ENCODE measurements at regions not wholly inside any gene's neighbourhood (a gene's known extent, or its start where the extent isn't known, plus 50 kb on each side); places are given as distances from the start of the nearest gene placed in this dataset.
A peak's percentile ranks its signal among the peaks of the same experiment; 100 is the strongest.

GRCh38 chr2:157986761-157987160 is 110.6 kb upstream of the ACVR1 start (continued):
- TF ChIP-seq ZNF132 (tag by site-specific recombination; IDR thresholded peaks at IDR 0.05; ENCODE audit: borderline replicate concordance) (no peak), ZNF350 (tag by site-specific recombination; IDR thresholded peaks at IDR 0.05) (no peak)

- CTCF ChIA-PET: no interaction called here
- TF ChIP-seq ZBTB20 (tag by site-specific recombination; IDR thresholded peaks at IDR 0.05) (no peak), ZNF600 (tag by site-specific recombination; IDR thresholded peaks at IDR 0.05) (no peak), ZIC2 (tag by site-specific recombination; IDR thresholded peaks at IDR 0.05) (no peak), YY2 (tag by site-specific recombination; IDR thresholded peaks at IDR 0.05) (no peak), ZNF645 (tag by site-specific recombination; IDR thresholded peaks at IDR 0.05) (no peak), ZNF416 (tag by site-specific recombination; IDR thresholded peaks at IDR 0.05) (no peak), HOXA7 (CRISPR knock-in tag; IDR thresholded peaks at IDR 0.05; ENCODE audit: borderline replicate concordance) (no peak)
- no peaks in the 10 kb centered on the region for H3K36me3 ChIP-seq (ENCODE audit: control insufficient read depth in 2 of 2, insufficient read depth in 1 of 2, low read length in 2 of 2)
- POLR2A ChIA-PET: no interaction called here
- H3K27ac ChIP-seq (ENCODE audit: extremely low read depth, low read depth, low read length): no peak overlapping the region
- H3K4me1 ChIP-seq (ENCODE audit: control insufficient read depth, insufficient read depth, low read length): no peaks in the 10 kb centered on the region
- no peaks in the 10 kb centered on the region for H3K9me3 ChIP-seq (ENCODE audit: control insufficient read depth, insufficient read depth, low read depth, low read length)
- H3K4me3 ChIP-seq (ENCODE audit: low read depth, low read length): no peak overlapping the region
Measured at GRCh38 chr2:157984866-157985265, 108.7 kb upstream of the ACVR1 start.

GRCh38 chr2:157980020-157980419 is 103.9 kb upstream of the ACVR1 start:
- no peak for TF ChIP-seq ZNF132 (tag by site-specific recombination; IDR thresholded peaks at IDR 0.05; ENCODE audit: borderline replicate concordance)
- peak; percentile 82 for TF ChIP-seq ZNF585B (tag by site-specific recombination; IDR thresholded peaks at IDR 0.05)
- Histone ChIP-seq H3K36me3 (ENCODE audit: control insufficient read depth in 2 of 2, insufficient read depth in 1 of 2, low read length in 2 of 2) (no peaks in the 10 kb centered on the region), H3K4me1 (ENCODE audit: control insufficient read depth, insufficient read depth, low read length) (no peaks in the 10 kb centered on the region), H3K27ac (ENCODE audit: extremely low read depth, low read depth, low read length) (no peak overlapping the region), H3K4me3 (ENCODE audit: low read depth, low read length) (no peak overlapping the region), H3K9me3 (ENCODE audit: control insufficient read depth, insufficient read depth, low read depth, low read length) (no peaks in the 10 kb centered on the region)
- ChIA-PET CTCF (no interaction called here), POLR2A (no interaction called here)

GRCh38 chr2:157971702-157972101 is 95.6 kb upstream of the ACVR1 start:
- CTCF ChIA-PET: no interaction called here
- Histone ChIP-seq H3K9me3 (ENCODE audit: control insufficient read depth, insufficient read depth, low read depth, low read length) (no peaks in the 10 kb centered on the region), H3K27ac (ENCODE audit: extremely low read depth, low read depth, low read length) (no peak overlapping the region), H3K4me3 (ENCODE audit: low read depth, low read length) (no peak overlapping the region), H3K4me1 (ENCODE audit: control insufficient read depth, insufficient read depth, low read length) (no peaks in the 10 kb centered on the region), H3K36me3 (ENCODE audit: control insufficient read depth in 2 of 2, insufficient read depth in 1 of 2, low read length in 2 of 2) (no peaks in the 10 kb centered on the region)
- POLR2A ChIA-PET: no interaction called here
- TF ChIP-seq ZNF398 (tag by site-specific recombination; IDR thresholded peaks at IDR 0.05): peak; percentile 65
- 0 out of 2 replicates have a peak, but pooled peaks have one; percentile 37 for TF ChIP-seq GLIS1 (tag by site-specific recombination; IDR thresholded peaks at IDR 0.05)
- TF ChIP-seq ZNF18 (tag by site-specific recombination; IDR thresholded peaks at IDR 0.05): peak; percentile 75
- TF ChIP-seq HOXD13 (CRISPR knock-in tag; IDR thresholded peaks at IDR 0.05; ENCODE audit: borderline replicate concordance): no peak
- TF ChIP-seq EGR2 (tag by site-specific recombination; IDR thresholded peaks at IDR 0.05; ENCODE audit: low read depth): peak; percentile 37; the same call in 1 of the 2 replicates
- TF ChIP-seq ZNF645 (tag by site-specific recombination; IDR thresholded peaks at IDR 0.05): no peak
- TF ChIP-seq ZNF223 (tag by site-specific recombination; IDR thresholded peaks at IDR 0.05): no peak
- TF ChIP-seq SCRT1 (tag by site-specific recombination; IDR thresholded peaks at IDR 0.05; ENCODE audit: borderline replicate concordance): peak; percentile 87
- TF ChIP-seq ZFHX2 (tag by site-specific recombination; conservative IDR thresholded peaks at IDR 0.05): 0 out of 2 replicates have a peak, but pooled peaks have one; percentile 13
- no peak for TF ChIP-seq ZBTB7A (tag by site-specific recombination; IDR thresholded peaks at IDR 0.05; ENCODE audit: low read depth)
- TF ChIP-seq ZNF133 (tag by site-specific recombination; IDR thresholded peaks at IDR 0.05): no peak
- TF ChIP-seq ZNF621 (tag by site-specific recombination; IDR thresholded peaks at IDR 0.05): no peak
- TF ChIP-seq ZSCAN4 (tag by site-specific recombination; IDR thresholded peaks at IDR 0.05): no peak
- peak; percentile 98 for TF ChIP-seq SCRT2 (tag by site-specific recombination; IDR thresholded peaks at IDR 0.05)
- peak; percentile 71 for TF ChIP-seq ZIC2 (tag by site-specific recombination; IDR thresholded peaks at IDR 0.05)
- no peak for TF ChIP-seq ZNF174 (tag by site-specific recombination; IDR thresholded peaks at IDR 0.05)
- TF ChIP-seq KLF1 (tag by site-specific recombination; IDR thresholded peaks at IDR 0.05): peak; percentile 39
